Fibroblast of skin of abdomen (primary cell): ENCODE measurements at regions not wholly inside any gene's neighbourhood (a gene's known extent, or its start where the extent isn't known, plus 50 kb on each side); places are given as distances from the start of the nearest gene placed in this dataset.

Experiments used
- DNase-seq: peaks from one replicate; pipeline ENCODE4 v3.0.0-alpha.2; 2013

GRCh38 chr2:59968441-59968840 is 585.0 kb downstream of the BCL11A start:
- DNase-seq = no peak

GRCh38 chr2:59967691-59968090 is 585.8 kb downstream of the BCL11A start:
- DNase-seq = no peak

GRCh38 chr2:59963157-59963556 is 590.3 kb downstream of the BCL11A start:
- DNase-seq = no peak

DNA sequence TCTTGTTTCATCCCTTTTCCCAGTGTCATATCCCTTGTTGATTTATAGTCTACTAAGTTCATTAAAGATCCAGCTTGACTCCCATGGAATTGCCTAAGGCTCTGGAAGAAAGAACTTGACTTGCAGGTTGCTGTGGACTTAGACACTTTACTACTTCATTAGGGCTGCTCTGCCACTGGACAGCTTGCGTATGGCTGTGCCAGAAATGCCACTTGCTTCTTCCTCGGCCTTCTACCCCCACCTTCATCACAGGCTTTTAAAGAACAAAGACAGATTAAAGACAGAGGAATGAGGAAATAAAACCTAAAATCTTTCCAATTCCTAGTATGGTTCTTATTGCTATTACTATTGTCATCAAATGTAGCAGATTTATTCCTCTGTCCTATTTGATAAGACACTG is 591.7 kb downstream of the BCL11A start:
- DNase-seq = no peak

- no peak for DNase-seq
These were observed 593.5 kb downstream of the BCL11A start for GRCh38 chr2:59959944-59960343.

DNA sequence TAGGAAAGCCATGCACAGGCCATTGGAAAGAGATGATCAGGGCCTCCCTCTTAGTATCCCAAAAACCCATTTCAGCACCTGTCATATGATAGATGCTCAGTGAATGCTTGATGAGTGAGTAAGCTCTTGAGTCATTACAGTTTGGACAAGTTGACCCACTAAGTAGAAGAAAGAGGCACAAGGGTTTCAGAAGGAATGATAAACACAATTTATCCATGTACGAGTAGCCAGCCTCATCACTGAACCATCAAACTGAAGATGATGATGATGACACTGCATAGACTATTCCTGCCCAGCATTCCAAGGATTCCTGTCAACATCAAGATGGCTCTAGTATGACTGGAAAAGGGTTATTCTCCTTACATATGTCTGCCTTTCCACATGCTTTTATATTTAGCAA is 596.0 kb downstream of the BCL11A start:
- DNase-seq = peak; percentile 72

GRCh38 chr2:59956981-59957380 is 596.5 kb downstream of the BCL11A start:
- no peak for DNase-seq

DNA sequence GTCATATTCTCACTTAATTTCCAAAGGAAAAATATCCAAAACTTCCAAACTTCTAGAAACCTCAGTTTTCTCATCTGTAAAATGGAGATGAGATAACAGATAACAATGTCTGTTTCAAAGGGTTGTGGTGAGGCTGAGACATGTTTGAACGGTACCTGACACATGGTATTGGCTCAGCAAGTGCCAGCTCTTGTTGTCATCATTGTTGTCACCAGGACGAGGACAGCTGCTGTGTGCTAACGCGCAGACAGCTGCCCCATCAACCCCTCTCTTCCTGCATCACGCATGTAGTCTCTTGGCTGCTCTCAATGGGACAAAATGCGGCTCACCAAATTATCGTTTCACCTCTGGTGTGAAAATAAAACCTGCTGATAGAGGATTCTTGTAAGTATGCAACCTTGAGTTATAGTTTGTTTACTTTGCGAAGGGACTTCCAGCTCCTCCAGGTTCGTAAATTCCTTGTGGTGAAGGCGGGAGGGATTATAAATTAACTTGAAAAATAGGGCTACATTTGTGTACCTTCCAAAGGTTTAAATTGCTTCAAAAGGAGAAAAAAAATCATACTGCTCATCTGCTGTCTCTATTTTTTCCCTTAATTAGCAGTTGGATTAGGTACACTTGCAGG is 605.4 kb downstream of the BCL11A start:
- no peak for DNase-seq

- DNase-seq = no peak
These were observed 606.2 kb downstream of the BCL11A start for GRCh38 chr2:59947209-59947608.

DNA sequence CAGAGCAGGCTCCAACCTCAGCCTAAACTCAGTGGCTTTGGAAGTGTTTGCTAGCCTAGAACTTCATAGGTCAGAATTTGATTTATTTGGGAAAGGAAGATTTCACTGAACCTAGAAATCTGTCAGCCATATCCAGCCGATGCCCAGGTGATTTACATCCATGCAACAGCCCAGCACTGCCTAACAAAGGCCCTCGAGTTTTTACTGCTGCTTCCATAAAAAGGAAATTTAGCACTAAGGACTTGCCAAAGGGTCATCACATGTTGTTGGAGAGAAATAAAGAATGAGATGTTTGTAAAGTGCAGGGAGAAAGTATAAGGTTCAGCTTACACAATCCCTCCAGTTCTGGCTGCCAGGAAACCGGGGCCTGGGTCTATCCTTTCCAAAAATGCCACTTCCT is 614.2 kb downstream of the BCL11A start:
- no peak for DNase-seq

DNA sequence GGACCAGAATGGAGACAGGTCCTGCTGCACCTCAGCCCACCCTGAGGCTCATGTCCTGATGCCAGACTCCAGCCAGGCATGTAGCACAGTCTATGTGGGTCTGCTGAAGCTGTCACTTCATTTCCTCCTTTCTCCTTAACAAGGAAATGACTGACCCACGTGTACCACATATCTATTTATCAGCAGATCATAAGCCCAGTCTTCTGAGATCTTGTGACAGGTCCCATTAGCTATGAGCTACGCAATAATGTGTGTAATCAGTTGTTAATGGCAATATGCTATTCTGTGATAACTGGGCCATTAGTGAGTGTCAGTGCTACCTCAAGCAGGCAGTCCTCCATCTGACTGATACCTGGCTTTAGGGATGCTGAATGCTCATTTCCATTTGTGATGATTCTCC is 615.3 kb downstream of the BCL11A start:
- no peak for DNase-seq

GRCh38 chr2:59936048-59936447 is 617.4 kb downstream of the BCL11A start:
- DNase-seq = no peak

DNA sequence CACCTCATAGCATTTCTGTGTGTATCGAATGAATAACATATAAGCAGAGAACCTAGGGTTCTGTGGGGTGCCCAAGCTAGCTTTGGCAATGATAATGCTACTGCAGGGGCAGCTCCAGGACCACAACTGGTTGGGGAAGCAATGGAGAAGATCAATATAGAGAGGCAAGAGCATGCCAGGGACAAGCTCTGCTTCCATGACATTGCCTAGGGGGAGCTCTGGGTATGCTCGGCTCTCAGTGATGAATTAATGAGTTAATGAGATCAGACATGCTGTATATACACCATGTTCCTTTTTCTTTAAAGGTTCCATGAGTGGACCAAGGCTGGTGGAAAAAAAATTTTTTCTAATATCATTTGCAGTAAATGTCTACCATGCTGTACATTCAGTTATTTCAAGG is 618.4 kb downstream of the BCL11A start:
- DNase-seq = no peak

DNA sequence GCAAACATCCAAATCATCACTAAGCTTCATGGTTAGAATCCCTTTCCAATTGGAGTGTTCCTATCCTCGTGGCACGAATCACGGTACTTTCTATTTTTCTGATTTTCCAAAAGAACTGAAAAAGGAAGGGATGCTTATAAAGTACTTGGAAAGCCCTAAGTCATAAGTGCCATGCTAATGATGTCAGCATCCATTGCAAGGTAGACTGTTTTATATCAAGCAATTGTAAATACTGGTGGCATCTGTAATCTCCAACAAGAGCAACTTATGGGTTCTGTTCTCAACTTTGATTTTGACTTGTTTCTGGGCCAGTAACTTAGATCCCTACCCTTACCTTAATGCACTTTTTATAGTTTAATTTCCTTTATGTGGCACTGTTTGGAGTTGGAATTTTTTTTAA is 619.5 kb downstream of the BCL11A start:
- DNase-seq = no peak

DNA sequence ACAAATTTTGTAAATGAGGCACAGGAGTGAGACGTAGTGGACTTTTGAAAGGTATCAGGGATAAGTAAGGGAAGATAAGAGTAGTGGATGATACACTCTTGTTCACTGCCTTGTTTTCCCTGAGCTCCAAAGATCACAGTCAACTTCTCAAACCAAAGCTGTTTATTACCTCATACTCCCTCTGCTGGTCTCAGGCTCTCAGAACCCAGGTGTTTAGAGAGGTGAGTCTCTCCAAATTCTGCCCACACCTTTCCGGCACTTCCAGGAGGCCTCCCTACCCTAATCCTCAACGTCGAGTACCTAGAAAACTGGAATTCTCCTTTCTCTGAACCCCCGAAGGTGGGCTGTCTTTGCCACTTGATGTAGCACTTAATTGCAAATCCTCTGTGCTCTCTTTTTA is 621.1 kb downstream of the BCL11A start:
- no peak for DNase-seq

GRCh38 chr2:59930430-59930829 is 623.0 kb downstream of the BCL11A start:
- DNase-seq = no peak

- no peak for DNase-seq
These were observed 626.7 kb downstream of the BCL11A start for GRCh38 chr2:59926731-59927130.

- no peak for DNase-seq
These were observed 628.1 kb downstream of the BCL11A start for GRCh38 chr2:59925321-59925720.

DNA sequence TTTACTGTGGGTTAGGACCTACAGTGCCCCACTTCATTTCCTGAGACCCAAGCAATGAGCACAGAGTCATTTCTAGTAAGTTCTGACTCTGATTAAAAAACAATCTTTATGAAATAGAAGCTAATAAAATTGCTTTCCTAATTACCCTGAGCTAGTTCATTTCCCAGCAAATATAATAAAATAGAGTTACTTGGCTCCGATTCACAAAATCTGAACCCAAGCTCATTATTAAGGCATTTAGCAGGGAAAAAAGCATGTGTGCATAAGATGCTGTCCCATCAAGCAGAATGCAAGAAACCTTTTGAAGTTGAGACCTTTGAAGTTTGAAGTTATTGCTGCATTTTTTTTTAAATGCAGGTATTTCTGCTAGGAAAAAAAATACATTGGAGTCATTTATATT is 629.1 kb downstream of the BCL11A start:
- DNase-seq = no peak

- no peak for DNase-seq
These were observed 631.0 kb downstream of the BCL11A start for GRCh38 chr2:59922450-59922849.

DNA sequence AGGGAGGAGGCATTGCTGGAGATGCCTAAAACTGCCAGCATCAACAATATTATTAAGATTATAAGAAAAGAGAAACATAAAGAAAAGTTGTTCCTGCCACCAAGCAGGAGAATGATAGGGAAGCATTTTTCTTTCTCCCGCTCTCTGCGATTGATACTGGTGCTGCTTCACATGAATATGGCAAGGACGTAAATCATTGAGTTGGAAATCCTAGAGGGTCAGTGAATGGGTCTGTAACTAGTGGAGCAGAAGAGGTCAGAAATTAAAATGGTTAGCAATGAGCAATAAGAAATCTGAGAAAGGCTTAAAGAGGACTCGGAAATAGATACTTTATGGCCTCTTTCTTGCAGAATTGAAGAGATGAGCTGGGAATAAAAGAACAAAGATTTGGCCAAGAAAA is 631.7 kb downstream of the BCL11A start:
- DNase-seq = no peak

DNA sequence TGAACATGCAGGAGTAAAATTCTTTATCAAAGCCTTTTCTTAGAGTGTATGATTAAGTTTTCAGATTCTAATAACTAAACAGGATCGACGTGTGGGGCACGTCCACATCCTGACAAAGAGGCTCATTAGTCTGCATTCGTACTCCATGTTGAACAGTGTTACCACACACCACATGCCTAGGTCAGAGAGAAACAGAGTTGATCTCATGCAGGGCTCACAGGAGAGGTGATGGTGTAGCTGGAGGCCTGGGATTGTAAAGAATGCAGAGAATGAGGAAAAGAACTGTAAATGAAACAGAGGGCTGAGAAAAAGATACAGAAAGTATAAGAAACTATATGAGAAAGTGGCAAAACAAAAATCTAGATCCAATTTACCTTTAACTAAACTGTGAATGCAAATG is 632.5 kb downstream of the BCL11A start:
- no peak for DNase-seq

- DNase-seq = no peak
These were observed 633.1 kb downstream of the BCL11A start for GRCh38 chr2:59920307-59920706.

- no peak for DNase-seq
These were observed 633.9 kb downstream of the BCL11A start for GRCh38 chr2:59919579-59919978.

- peak; percentile 4 for DNase-seq
These were observed 641.4 kb downstream of the BCL11A start for GRCh38 chr2:59912042-59912441.
